ENCODE measurements at regions not wholly inside any gene's neighbourhood (a gene's known extent, or its start where the extent isn't known, plus 50 kb on each side); places are given as distances from the start of the nearest gene placed in this dataset.

- no peak for TF ChIP-seq CTCF (IDR thresholded peaks at IDR 0.05)
- no peak for TF ChIP-seq POLR2A (IDR thresholded peaks at IDR 0.05)
These were observed 318.7 kb downstream of the NAP1L3 start for GRCh38 chrX:93354651-93355050.

Measured in adrenal gland (tissue), 5 donors.